ENCODE measurements at regions not wholly inside any gene's neighbourhood (a gene's known extent, or its start where the extent isn't known, plus 50 kb on each side); places are given as distances from the start of the nearest gene placed in this dataset.
"Not testable (repeated sequence)": the region's sequence is repeated elsewhere in the genome, so short reads cannot be mapped to it uniquely, and the experiment has no call there.

DNA sequence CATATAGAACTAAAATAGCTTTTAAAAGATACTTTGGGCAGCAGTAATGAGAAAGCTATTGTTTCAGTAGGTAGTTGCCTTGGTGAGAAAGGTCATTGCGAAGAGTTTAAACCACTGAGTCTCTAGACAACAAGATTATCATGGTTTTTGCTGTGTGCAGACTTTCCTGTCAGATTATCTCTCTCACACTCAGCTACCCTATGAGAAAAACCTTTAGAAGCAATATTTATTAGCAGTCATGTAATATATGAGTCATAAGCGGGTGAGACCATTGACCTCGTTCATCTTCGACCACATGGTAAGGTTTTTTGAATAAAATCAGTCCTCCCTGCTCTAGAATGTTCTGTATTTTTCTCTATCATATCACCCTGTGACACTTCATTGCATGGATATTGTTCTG lies 59.9 kb downstream of the GPR65 start:
- ATAC-seq (no peak), DNase-seq (no peak)

DNA sequence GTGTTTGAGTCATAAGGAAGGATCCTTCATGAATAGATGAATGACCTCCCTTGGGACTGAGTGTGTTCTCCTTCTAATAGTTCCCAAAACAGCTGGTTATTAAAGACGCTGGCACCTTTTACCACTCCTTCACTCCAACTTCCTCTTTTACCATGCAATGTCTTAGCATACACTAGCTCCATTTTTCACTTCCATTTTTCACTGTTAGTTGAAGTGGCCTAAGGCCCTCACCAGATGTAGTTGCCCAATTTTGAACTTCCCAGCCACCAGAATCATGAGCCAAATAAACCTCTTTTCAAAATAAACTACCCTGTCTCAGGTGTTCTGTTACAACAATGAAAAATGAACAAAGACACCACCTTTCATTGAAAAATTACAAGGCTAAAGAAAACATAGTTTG lies 64.7 kb downstream of the GPR65 start:
- DNase-seq (no peak), ATAC-seq (no peak)

DNA sequence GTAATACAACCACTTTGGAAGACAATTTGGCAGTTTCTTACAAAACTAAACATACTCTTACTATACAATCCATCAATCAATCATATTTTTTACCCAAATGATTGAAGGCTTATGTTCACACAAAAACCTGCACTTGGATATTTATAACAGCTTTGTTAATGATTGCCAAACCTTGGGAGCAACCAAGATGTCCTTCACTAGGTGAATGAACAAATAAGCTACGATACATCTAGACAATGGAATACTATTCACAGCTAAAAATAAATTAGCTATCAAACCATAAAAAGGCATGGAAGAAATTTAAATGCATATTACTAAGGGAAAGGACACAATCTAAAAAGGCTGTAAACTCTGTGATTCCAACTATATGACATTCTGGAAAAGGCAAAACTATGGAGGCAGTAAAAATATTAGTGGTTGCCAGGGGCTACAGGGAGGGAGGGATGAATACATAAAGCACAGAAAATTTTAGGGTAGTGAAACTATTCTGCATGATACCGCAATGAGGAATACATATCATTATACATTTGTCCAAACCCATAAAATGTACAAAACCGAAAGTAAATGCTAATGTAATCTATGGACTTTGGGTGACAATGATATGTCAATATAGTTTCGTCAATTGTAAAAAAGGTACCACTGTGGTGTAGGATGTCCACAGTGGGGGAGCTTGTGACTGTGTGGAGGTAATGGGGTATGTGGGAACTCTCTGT lies 70.5 kb downstream of the GPR65 start:
- DNase-seq (no peak), ATAC-seq (no peak)

DNA sequence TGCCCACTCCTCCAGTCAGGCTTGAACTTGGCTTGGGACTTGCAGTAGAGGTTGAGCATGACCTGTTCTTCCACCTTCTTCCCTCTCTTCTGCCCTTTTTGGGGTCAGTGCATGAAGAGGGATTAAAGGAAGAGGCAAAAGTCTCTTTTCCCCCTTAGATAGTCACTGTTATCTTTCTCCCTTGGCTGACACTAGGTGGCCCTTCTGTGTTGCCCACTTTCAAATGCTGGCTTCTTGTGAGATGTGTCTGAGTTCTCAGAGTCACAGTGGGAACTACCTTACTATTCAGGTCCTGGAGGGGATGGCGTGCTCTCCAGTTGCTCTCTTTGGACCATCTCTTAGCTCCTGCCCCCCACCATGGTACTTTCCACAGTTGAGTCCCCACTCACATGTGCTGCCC lies 73.6 kb downstream of the GPR65 start:
- ATAC-seq, result no peak

DNA sequence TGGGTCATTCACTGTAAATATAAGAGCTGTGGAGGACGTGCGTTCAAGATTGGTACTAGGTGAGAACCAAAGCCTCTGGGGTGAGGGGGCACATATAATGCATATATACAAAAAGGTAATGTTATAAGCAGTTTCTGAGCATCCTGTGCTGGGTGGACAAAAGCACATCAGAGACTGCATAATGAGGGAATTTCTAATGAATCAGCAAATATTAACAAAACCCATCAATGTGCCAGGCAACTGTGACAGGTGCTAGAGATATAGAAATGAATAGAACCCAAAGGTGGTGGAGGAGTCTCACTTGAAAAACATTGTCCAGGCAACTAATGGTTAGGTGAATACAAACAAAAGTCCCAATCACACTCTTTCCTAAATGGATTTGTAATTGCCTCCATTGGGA lies 74.7 kb downstream of the GPR65 start:
- DNase-seq (no peak), ATAC-seq (no peak)

More for the DNA sequence above, 73.6 kb downstream of the GPR65 start:
- DNase-seq, result no peak

DNA sequence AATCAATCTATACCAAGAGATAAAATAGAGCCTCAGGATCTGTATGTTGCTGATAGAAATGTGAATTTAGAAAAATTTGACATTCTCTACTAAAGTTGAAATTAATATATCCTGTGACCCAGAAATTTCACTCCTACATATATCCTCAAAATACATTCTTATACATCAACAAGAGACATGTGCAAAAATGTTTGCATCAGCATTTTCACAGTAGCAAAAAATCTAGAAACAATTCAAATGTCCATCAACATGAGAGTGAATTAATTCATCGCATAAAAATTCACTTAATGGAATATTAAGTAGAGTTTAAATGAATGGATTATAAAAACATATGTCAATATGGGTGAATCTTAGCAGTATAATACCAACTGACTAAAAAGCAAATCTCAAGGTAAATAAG lies 80.8 kb downstream of the GPR65 start:
- ATAC-seq (no peak), DNase-seq (no peak)

DNA sequence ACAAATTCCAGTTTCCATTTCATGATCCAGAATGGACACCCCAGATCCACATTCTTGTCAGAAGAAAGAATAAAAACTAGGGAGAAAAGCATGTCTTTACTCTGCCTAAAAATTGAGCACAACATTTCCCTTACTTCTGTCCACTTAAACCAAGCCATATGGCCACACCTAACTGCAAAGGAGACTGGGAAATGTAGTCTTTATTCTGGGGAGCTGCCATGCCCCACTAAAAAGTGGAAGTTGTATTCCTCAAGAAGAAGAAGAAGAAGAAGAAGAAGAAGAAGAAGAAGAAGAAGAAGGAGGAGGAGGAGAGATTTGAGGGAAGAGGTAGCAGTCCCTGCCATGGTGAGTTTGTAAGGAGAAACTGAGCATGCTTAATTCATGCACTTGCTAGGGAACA lies 84.5 kb downstream of the GPR65 start:
- DNase-seq (no peak), ATAC-seq (no peak)

DNA sequence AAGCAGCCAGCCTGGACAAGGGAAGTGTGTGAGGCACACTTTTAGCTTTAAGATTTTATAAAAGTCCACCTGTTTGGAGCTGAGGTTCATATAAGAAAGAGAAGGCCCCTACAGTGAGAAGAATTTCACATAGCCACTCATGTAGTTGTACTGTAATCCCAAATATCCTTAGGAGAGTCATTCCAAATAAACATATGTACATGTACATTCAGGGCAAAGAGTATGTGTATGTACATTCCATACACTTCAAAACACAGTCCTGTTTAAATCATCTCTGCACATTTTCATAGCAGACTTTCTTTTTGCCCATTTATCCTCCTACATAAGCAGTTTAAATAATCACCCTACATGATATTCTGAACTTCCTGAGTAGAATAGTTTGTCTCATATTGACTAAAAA lies 87.6 kb downstream of the GPR65 start:
- DNase-seq (no peak), ATAC-seq (no peak)

DNA sequence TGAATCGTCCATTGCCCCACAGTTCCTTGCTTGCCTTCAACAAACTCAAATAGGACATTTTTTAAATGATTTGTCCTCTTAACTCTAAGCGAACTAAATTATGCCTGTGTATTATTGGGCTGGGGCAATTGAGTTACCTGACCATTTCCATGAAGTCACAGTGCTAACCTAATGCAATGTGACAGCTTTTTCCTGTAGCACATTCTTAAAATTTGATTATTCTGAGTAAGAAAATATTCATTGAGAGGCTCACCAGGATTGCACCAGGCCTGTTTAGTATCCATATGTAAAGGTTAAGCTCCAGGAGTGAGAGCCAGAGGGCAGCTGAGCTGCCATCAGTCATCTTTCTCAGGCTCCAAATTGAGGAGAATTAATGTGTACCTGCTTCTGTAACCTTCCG lies 90.9 kb downstream of the GPR65 start:
- ATAC-seq (no peak), DNase-seq (no peak)

DNA sequence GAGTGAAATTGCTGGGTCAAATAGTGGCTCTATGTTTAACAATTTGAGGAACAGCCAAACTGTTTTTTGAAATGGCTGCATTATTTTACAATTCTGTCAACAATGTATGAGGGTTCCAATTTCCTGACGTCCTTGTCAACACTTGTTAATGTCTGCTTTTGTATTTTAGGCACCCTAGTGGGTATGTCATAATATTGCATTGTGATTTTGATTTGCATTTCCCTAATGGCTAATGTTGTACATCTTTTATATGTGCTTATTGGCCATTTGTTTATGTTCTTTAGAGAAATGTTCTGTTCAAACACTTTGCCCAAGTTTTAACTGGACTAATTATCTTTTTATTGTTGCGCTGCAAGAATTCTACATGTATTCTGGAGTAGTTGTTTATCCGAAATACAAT lies 93.2 kb downstream of the GPR65 start:
- DNase-seq (no peak), ATAC-seq (no peak)

DNA sequence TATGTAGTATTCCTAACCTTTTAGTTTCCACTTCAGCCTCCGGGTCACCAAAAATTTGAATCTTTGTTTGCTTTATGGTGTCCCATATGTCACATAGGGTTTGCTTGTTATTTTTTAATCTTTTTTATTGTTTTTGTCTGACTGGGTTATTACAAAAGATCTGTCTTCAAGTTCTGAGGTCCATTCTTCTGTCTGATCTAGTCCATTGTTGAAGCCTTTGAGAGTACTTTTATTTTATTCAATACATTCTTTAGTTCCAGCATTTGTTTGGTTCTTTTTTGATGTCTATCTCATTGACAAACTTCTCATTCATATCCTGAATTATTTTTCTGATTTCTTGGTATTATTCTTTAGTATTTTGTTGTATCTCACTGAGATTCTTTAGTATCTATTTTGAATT lies 99.8 kb downstream of the GPR65 start:
- no peak for DNase-seq
- ATAC-seq, result no peak

DNA sequence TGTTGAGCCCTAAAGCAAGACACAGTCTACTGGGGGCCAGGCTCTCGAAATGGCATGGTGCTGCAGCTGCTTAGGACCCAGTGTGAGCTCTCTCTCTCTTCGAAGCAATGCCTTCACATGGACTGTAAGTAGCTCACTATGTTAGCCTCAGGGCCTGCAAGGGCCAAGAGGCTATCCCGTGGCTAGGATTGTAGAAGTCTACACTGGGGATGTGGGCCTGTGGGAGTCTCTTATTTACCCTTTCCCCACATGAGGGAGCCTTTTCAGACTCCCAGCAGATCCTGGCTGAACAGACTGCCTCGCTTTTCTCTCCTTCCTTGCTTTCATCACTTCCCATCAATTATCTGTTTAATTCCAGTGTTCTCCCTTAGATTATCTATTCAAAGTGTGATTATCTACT lies 101.4 kb downstream of the GPR65 start:
- DNase-seq (no peak), ATAC-seq (no peak)

DNA sequence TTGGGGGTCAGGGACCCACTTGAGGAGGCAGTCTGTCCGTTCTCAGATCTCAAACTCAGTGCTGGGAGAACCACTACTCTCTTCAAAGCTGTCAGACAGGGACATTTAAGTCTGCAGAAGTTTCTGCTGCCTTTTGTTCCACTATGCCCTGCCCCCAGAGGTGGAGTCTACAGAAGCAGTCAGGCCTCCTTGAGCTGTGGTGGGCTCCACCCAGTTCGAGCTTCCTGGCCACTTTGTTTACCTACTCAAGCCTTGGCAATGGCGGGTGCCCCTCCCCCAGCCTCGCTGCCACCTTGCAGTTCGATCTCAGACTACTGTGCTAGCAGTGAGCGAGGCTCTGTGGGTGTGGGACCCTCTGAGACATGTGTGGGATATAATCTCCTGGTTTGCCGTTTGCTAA lies 122.7 kb downstream of the GPR65 start:
- not testable (repeated sequence) for DNase-seq

DNA sequence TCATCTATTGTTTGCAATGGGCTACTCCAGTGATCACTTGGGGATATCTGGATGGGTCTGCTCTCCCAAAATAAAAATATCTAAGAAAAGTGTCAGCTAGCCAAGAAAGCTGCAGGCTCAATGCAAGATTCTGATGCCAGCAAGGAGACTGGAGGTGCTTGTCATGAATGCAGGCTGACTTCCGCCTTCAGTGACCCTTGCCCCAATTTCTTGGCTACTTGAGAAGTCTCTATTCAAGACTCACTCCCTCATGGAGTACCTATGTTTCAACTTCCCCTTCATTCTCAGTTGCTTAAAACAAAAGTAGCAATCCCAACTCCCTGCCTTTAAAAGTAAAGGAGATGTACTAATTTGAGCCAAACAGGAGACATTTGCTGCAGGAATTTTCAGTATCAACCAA lies 123.9 kb downstream of the GPR65 start:
- no peak for DNase-seq
- ATAC-seq, result no peak

More for the DNA sequence above, 122.7 kb downstream of the GPR65 start:
- not testable (repeated sequence) for ATAC-seq

DNA sequence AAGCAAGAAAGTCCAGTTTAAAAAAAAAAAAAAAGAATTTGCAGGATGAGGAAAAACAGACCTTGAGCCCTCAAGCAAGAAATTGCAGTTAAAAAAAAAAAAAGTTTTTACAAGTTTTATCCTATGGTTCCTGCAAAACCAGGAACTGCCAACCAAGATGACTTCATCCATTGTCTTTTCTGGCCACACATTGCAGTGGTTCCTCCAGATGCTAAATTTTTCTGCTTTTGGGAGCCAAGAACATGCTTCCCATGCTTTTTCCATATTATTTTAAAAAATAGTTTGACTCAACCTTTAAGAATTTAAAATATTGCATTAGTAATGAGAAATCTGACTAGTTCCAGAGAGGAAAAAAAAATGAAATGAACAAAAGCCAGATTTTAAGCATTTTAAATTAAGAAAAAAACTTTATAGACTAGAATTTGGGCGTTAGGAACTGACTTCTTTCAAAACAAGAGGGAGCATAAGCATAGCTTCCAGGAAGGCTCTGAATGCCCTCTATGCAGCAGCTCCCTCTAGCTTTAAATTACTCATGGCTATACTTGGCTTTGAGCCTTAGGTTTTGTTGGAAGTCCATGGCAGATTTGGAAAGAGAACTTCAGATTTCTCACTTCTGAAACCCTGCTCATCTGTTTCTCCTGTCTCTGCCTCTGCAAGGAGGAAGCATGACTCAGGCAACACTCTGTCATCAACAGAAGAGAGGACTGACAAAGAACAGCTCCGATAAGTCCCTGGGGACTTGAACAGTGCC lies 124.5 kb downstream of the GPR65 start:
- peak; percentile 69 for ATAC-seq

DNA sequence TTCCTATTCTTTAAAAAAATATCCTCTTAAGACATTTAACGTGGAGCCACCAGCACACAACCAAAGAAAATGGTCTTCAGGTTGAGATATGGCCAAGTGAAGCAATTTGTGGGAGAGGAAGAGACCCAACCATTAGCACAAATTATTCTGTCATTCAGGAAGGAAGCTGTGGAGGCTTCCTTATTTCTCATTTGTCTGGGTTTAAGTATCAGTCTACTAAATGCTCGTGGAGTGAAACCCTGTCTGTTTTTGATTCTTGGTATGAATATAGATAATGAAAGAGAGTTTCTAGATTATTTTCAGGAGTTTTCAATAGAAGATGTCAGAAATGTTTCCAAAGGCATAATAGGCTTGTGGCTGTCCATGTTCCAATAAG lies 125.1 kb downstream of the GPR65 start:
- DNase-seq (no peak), ATAC-seq (no peak)

More for the DNA sequence above, 124.5 kb downstream of the GPR65 start:
- no peak for DNase-seq

Data from stimulated activated naive CD8-positive, alpha-beta T cell treated with anti-CD3 and anti-CD28 coated beads, Interleukin-15, Interleukin-2, amounts not matched to agents 100 U/mL and 50 U/mL, for 24 hours (primary cell).